Adrenal gland (tissue), 9 donors: ENCODE measurements at regions not wholly inside any gene's neighbourhood (a gene's known extent, or its start where the extent isn't known, plus 50 kb on each side); places are given as distances from the start of the nearest gene placed in this dataset.

Experiments
- DNase-seq, 7 donors: peaks; one replicate each; pipeline ENCODE4 v3.0.0-alpha.2; 2019 to 2020
- H3K27ac ChIP-seq, 5 donors: fragments of 200-600 bp; sonication (generic) in 4 of 5; 1 replicate in 3 of 5; 2 replicates in 2 of 5; pipeline versions ENCODE4 v1.5.1 to v1.8.0; 2016 to 2020; ENCODE audit warnings: mild to moderate bottlenecking in 1 of 5
- H3K27me3 ChIP-seq: fragments of 200-600 bp; 2 replicates; pipeline ENCODE4 v1.8.0; 2021
- H3K36me3 ChIP-seq, 2 donors: fragments of 200-600 bp; replicated peaks in 1 of 2; 1 replicate in 1 of 2; 2 replicates in 1 of 2; pipeline versions ENCODE4 v1.5.1 to v1.8.0; 2018 to 2022
- H3K4me1 ChIP-seq, 2 donors: fragments of 200-600 bp; replicated peaks in 1 of 2; 1 replicate in 1 of 2; 2 replicates in 1 of 2; pipeline versions ENCODE4 v1.5.1 to v1.8.0; 2018 to 2021
- H3K4me3 ChIP-seq, 4 donors: fragments of 200-600 bp; sonication (generic) in 3 of 4; one replicate each; pipeline ENCODE4 v1.5.1; 2016 to 2018
- H3K9me3 ChIP-seq, 3 donors: fragments of 200-600 bp; sonication (generic) in 1 of 3; replicated peaks in 1 of 3; 1 replicate in 2 of 3; 2 replicates in 1 of 3; pipeline versions ENCODE4 v1.5.1 to v1.8.0; 2016 to 2021
- POLR2A ChIP-seq, 2 donors: fragments of 450-650 bp; IDR thresholded peaks; one replicate each; pipeline ENCODE4 v1.6.1; 2017; ENCODE audit warnings: antibody characterized with exemption in 2 of 2, mild to moderate bottlenecking in 2 of 2, moderate library complexity in 1 of 2
- WGBS, 4 donors: extraction: QIAGEN DNeasy Blood & Tissue Kit in 2 of 4; methylation state at CpG; one replicate each; pipeline versions ENCODE4 v1.1.5 to v1.1.7; 2013 to 2017; 5-methylcytosine and 5-hydroxymethylcytosine counted together
- intact Hi-C, 2 donors: fragments of 100-400 bp; cut with DNase I; formaldehyde crosslinking; loops; one replicate each; pipeline versions ENCODE4 v1.14.1 to v1.15.0; 2022 to 2023
- TF ChIP-seq, protein P1 (sequence below), 6 experiments: fragments of 450-650 bp in 4 of 6; fragments of 200-600 bp in 2 of 6; sonication (generic) in 1 of 6; IDR thresholded peaks; 1 replicate in 5 of 6; 2 replicates in 1 of 6; pipeline versions ENCODE4 v1.5.1 to v1.8.0; 2016 to 2021; ENCODE audit warnings: antibody characterized with exemption in 6 of 6, mild to moderate bottlenecking in 2 of 6, moderate library complexity in 1 of 6
- donor health status: healthy with polysubstance abuse.
- donor health status: Bipolar disorder and iron deficiency.
- donor health status: DM: yes; HTN: yes; CAD: no.
- donor health status: DM: no; HTN: no; CAD: no.
- donor health status: DM: no; HTN: no; CAD: no.

DNA sequence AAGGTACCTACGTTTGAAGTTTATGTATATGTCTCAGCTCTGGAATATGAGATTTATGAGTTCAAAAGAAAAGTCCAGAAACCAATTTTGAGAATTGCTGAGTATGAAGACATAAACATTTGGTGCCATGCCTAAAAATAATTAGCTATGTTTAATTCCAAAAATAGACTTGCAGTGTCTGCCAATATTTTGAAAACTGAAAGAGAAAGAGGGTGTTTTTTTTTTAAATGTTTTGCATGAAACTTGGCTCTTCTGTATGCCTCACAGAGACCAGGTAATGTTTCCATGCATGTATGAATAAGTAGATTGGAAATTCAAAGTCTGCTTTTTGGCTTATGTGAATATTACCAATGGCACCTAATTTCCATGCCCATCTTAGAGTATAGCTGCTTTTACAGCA is 634.4 kb upstream of the C9orf72 start:
- H3K4me1 ChIP-seq = peaks cover 0 to 8% of the 10 kb centered on the region in 2 donors
- TF ChIP-seq, protein P1, sequence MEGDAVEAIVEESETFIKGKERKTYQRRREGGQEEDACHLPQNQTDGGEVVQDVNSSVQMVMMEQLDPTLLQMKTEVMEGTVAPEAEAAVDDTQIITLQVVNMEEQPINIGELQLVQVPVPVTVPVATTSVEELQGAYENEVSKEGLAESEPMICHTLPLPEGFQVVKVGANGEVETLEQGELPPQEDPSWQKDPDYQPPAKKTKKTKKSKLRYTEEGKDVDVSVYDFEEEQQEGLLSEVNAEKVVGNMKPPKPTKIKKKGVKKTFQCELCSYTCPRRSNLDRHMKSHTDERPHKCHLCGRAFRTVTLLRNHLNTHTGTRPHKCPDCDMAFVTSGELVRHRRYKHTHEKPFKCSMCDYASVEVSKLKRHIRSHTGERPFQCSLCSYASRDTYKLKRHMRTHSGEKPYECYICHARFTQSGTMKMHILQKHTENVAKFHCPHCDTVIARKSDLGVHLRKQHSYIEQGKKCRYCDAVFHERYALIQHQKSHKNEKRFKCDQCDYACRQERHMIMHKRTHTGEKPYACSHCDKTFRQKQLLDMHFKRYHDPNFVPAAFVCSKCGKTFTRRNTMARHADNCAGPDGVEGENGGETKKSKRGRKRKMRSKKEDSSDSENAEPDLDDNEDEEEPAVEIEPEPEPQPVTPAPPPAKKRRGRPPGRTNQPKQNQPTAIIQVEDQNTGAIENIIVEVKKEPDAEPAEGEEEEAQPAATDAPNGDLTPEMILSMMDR (IDR thresholded peaks at IDR 0.05) = no peak
- no peak for TF ChIP-seq POLR2A (IDR thresholded peaks at IDR 0.05)
- 19 to 26% (median 23%) methylated on average over 1 of the region's 1 CpG for WGBS, 4 donors
- no peaks in the 10 kb centered on the region for H3K27me3 ChIP-seq
- DNase-seq = no peak
- H3K27ac ChIP-seq = no peak overlapping the region
- H3K4me3 ChIP-seq = no peak overlapping the region
- intact Hi-C loops = no loop called here
- H3K9me3 ChIP-seq = no peaks in the 10 kb centered on the region
- H3K36me3 ChIP-seq = no peaks in the 10 kb centered on the region

DNA sequence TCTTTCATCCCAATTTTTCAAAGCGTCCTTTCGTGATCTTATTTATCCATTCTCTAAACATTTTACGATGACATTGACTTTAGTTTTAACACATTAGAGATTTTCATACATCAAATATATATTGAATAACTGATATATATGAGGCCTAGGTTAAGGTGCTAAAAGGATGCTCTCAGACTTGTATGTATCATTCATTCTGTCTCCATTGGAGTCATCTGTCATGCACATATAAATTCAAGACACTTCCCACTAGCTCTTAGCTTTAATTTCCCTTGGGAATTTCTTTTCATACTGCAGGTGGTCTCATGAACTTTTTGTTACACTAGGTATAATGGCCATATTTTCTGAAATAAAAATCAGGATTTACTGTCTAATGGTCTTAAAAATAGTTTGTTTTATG is 635.8 kb upstream of the C9orf72 start:
- intact Hi-C loops = no loop called here
- H3K9me3 ChIP-seq = no peaks in the 10 kb centered on the region
- no peak overlapping the region for H3K4me3 ChIP-seq
- no peak overlapping the region for H3K27ac ChIP-seq
- DNase-seq = no peak
- TF ChIP-seq, protein P1 (IDR thresholded peaks at IDR 0.05) = no peak
- no peak for TF ChIP-seq POLR2A (IDR thresholded peaks at IDR 0.05)
- WGBS, 4 donors = 89 to 95% (median 92%) methylated on average over 3 of the region's 3 CpGs
- no peaks in the 10 kb centered on the region for H3K36me3 ChIP-seq
- H3K27me3 ChIP-seq = no peaks in the 10 kb centered on the region
- H3K4me1 ChIP-seq = peaks cover 0 to 8% of the 10 kb centered on the region in 2 donors

DNA sequence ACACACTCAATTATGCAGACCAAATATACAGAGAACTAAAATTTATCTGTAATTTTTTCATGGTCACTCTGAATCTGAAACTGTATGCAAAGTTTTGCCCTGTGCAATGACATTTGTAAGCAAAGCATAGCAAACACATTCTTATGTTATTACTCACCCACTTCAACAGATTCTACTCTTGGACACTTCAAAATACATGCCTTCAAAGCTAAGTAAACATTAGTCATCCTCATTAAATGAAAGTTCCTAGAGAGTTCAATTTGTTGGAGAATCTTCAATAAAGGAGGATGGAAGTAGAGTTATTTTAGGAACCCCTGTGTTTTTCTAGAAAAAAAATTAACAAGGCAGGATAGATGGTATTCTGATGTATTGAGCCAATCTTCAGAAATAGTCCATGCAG is 639.7 kb upstream of the C9orf72 start:
- no peak for TF ChIP-seq POLR2A (IDR thresholded peaks at IDR 0.05)
- TF ChIP-seq, protein P1 (IDR thresholded peaks at IDR 0.05) = no peak
- Histone ChIP-seq H3K4me3 (no peak overlapping the region), H3K36me3 (no peaks in the 10 kb centered on the region), H3K27ac (no peak overlapping the region), H3K9me3 (no peaks in the 10 kb centered on the region), H3K27me3 (no peaks in the 10 kb centered on the region), H3K4me1 (no peaks in the 10 kb centered on the region)
- no peak for DNase-seq
- intact Hi-C loops = no loop called here

DNA sequence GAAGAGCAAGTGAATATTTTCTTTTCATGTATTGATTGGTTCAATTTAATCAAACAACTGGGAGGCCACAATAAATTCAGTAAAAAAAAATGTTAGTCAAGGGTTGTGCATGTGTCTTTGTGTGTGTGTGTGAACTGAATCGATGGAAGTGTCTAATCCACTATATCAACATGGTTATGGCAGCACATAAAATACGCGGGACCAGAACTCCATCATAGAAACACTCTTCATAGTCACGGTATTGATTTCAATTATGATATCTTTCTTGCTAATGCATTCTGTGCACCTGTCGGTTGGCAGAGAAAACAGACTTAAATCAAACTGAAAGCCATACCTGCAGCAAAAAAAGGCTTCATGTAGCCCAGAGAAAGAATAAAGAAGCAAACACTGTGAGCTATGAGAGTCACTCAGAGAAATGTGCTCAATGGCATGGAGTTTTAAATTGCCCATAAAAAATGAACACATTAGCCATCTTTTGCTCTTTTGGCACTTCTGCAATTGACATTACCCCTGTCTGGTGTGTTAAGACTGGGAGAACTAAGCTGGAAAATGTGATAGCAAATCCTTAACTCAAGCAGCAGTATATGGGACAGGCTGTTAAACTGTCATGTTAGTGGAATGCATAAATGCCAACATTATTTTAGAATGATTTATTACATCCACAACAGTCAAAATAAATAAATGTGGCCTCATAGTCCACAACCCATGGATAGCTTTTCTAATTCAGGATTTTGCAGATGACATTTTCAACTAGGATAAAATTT is 642.4 kb upstream of the C9orf72 start:
- TF ChIP-seq, protein P1 (IDR thresholded peaks at IDR 0.05) = no peak
- TF ChIP-seq POLR2A (IDR thresholded peaks at IDR 0.05) = no peak
- 81 to 91% (median 89%) methylated on average over 5 of the region's 5 CpGs for WGBS, 4 donors
- Histone ChIP-seq H3K9me3 (no peaks in the 10 kb centered on the region), H3K4me3 (no peak overlapping the region), H3K27me3 (no peaks in the 10 kb centered on the region), H3K27ac (no peak overlapping the region), H3K36me3 (no peaks in the 10 kb centered on the region), H3K4me1 (no peaks in the 10 kb centered on the region)
- DNase-seq = no peak
- intact Hi-C loops = no loop called here
